ENCODE measurements at regions not wholly inside any gene's neighbourhood (a gene's known extent, or its start where the extent isn't known, plus 50 kb on each side); places are given as distances from the start of the nearest gene placed in this dataset.

GRCh38 chr12:24222968-24223367, 273.5 kb upstream of the SOX5 start:
- POLR2A ChIA-PET, result no interaction called here
- no peak overlapping the region for H3K4me3 Mint-ChIP-seq
- intact Hi-C loops (cut with micrococcal nuclease), result no loop called here

GRCh38 chr12:24212496-24212895, 263.0 kb upstream of the SOX5 start:
- H3K27me3 Mint-ChIP-seq, result no peaks in the 10 kb centered on the region
- ATAC-seq, result no peak
- CTCF ChIA-PET, result no interaction called here
- no peaks in the 10 kb centered on the region for H3K36me3 Mint-ChIP-seq (ENCODE audit: low read depth)
- no peak overlapping the region for H3K27ac Mint-ChIP-seq
- TF ChIP-seq, protein P1, sequence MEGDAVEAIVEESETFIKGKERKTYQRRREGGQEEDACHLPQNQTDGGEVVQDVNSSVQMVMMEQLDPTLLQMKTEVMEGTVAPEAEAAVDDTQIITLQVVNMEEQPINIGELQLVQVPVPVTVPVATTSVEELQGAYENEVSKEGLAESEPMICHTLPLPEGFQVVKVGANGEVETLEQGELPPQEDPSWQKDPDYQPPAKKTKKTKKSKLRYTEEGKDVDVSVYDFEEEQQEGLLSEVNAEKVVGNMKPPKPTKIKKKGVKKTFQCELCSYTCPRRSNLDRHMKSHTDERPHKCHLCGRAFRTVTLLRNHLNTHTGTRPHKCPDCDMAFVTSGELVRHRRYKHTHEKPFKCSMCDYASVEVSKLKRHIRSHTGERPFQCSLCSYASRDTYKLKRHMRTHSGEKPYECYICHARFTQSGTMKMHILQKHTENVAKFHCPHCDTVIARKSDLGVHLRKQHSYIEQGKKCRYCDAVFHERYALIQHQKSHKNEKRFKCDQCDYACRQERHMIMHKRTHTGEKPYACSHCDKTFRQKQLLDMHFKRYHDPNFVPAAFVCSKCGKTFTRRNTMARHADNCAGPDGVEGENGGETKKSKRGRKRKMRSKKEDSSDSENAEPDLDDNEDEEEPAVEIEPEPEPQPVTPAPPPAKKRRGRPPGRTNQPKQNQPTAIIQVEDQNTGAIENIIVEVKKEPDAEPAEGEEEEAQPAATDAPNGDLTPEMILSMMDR (IDR thresholded peaks at IDR 0.05), result no peak
- no peaks in the 10 kb centered on the region for H3K4me1 Mint-ChIP-seq (ENCODE audit: low read depth)
- DNase-seq, result no peak
- POLR2A ChIA-PET, result no interaction called here
- H3K9me3 Mint-ChIP-seq, result no peaks in the 10 kb centered on the region
- intact Hi-C loops (cut with micrococcal nuclease), result no loop called here
- no peak overlapping the region for H3K4me3 Mint-ChIP-seq

More at GRCh38 chr12:24222968-24223367, 273.5 kb upstream of the SOX5 start:
- DNase-seq, result no peak
- H3K4me1 Mint-ChIP-seq (ENCODE audit: low read depth), result no peaks in the 10 kb centered on the region
- ATAC-seq, result no peak
- H3K9me3 Mint-ChIP-seq, result no peaks in the 10 kb centered on the region
- no peaks in the 10 kb centered on the region for H3K36me3 Mint-ChIP-seq (ENCODE audit: low read depth)
- no peaks in the 10 kb centered on the region for H3K27me3 Mint-ChIP-seq
- TF ChIP-seq, protein P1 (IDR thresholded peaks at IDR 0.05), result no peak
- H3K27ac Mint-ChIP-seq, result no peak overlapping the region
- CTCF ChIA-PET, result no interaction called here

DNA sequence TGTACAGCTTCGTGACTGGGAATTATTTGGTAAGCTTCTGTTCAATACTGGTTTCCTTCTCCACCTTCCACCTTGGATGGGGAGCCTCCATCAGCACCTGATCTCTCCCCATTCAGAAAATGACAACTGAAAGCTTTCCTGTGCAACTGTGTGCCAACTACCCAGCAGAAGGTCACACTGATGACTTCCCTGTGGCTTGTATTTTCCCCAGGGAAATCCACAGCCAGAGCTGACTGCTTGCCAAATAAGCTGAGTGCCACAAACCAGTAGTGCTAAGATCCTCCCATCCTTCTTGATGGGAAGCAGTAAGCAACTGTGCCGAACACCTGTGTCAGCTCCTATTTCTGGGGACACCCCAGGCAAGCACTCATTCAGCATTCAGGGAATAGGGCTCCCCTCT, 257.2 kb upstream of the SOX5 start:
- ChIA-PET POLR2A (no interaction called here), CTCF (no interaction called here)
- H3K4me1 Mint-ChIP-seq (ENCODE audit: low read depth), result no peaks in the 10 kb centered on the region
- intact Hi-C loops (cut with micrococcal nuclease), result no loop called here
- no peak overlapping the region for H3K4me3 Mint-ChIP-seq
- no peak for ATAC-seq
- H3K36me3 Mint-ChIP-seq (ENCODE audit: low read depth), result no peaks in the 10 kb centered on the region
- H3K27ac Mint-ChIP-seq, result no peak overlapping the region
- no peak for DNase-seq
- TF ChIP-seq, protein P1 (IDR thresholded peaks at IDR 0.05), result no peak
- no peaks in the 10 kb centered on the region for H3K27me3 Mint-ChIP-seq
- H3K9me3 Mint-ChIP-seq, result peaks cover 3% of the 10 kb centered on the region

DNA sequence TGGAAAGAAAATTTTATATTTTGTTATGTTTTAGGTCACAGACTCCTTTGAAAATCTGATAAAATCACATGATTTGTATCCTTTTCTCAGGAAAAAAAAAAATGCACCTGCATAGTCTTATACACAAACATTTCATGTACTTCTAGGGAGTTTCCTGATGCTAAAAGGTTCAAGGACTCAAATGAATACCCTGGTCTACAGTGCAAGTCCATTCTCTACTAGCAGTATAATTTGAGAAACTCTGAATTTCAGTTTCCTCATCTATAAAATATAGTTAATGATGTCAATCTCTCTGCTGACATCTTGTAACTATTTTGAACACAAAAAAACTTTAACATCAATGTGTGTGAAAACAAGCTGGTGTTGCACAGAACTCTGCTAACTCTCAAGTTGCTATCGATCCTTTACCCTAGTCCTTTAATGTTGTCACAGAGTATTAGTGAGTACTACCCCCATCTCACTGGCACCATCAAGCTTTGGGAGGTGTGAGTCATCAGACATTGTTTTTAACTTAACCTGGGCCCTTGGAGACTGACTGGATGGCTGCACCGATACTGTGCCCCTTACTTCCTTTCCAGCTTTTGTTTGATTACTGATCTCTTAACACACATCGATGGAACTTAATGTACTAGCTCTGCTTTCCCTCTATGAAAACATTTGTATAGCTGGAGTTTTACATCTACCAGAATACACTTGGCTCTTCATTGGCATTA, 251.9 kb upstream of the SOX5 start:
- intact Hi-C loops (cut with micrococcal nuclease), result no loop called here
- POLR2A ChIA-PET, result no interaction called here
- no peaks in the 10 kb centered on the region for H3K27me3 Mint-ChIP-seq
- TF ChIP-seq, protein P1 (IDR thresholded peaks at IDR 0.05), result no peak
- no peaks in the 10 kb centered on the region for H3K36me3 Mint-ChIP-seq (ENCODE audit: low read depth)
- H3K9me3 Mint-ChIP-seq, result peaks cover 3% of the 10 kb centered on the region
- CTCF ChIA-PET, result no interaction called here
- no peak overlapping the region for H3K4me3 Mint-ChIP-seq
- no peak overlapping the region for H3K27ac Mint-ChIP-seq
- ATAC-seq (no peak), DNase-seq (no peak)
- no peaks in the 10 kb centered on the region for H3K4me1 Mint-ChIP-seq (ENCODE audit: low read depth)

DNA sequence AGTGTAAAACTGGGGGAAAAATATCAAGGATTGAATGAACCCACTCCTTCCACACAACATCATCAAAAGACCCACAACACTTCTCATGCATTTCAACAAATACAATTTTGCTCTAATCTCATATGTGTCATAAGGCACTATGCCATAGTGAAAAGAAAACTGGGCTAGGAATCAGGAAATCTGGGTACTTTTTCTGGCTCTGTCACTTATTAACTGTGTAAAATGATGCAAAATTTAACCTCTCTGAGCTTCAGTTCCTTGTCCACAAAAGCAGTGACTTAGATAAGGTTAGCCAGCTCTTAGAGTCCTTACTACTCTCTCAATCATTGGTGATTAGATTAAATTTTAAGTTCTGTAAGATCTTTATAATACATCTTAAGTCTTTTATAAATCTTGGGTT, 250.5 kb upstream of the SOX5 start:
- ChIA-PET CTCF (no interaction called here), POLR2A (no interaction called here)
- intact Hi-C loops (cut with micrococcal nuclease), result no loop called here
- Mint-ChIP-seq H3K36me3 (ENCODE audit: low read depth) (no peaks in the 10 kb centered on the region), H3K9me3 (peaks cover 3% of the 10 kb centered on the region), H3K27me3 (no peaks in the 10 kb centered on the region), H3K4me1 (ENCODE audit: low read depth) (no peaks in the 10 kb centered on the region), H3K27ac (no peak overlapping the region), H3K4me3 (no peak overlapping the region)
- no peak for DNase-seq
- no peak for ATAC-seq
- TF ChIP-seq, protein P1 (IDR thresholded peaks at IDR 0.05), result no peak
